ENCODE measurements at regions not wholly inside any gene's neighbourhood (a gene's known extent, or its start where the extent isn't known, plus 50 kb on each side); places are given as distances from the start of the nearest gene placed in this dataset.
A peak's percentile ranks its signal among the peaks of the same experiment; 100 is the strongest.

- H3K4me3 ChIP-seq, result peak overlapping the region in 1 of 2 donors; percentile 12
- DNase-seq (ENCODE audit: low spot score), result peak; percentile 94
- TF ChIP-seq, protein P1, sequence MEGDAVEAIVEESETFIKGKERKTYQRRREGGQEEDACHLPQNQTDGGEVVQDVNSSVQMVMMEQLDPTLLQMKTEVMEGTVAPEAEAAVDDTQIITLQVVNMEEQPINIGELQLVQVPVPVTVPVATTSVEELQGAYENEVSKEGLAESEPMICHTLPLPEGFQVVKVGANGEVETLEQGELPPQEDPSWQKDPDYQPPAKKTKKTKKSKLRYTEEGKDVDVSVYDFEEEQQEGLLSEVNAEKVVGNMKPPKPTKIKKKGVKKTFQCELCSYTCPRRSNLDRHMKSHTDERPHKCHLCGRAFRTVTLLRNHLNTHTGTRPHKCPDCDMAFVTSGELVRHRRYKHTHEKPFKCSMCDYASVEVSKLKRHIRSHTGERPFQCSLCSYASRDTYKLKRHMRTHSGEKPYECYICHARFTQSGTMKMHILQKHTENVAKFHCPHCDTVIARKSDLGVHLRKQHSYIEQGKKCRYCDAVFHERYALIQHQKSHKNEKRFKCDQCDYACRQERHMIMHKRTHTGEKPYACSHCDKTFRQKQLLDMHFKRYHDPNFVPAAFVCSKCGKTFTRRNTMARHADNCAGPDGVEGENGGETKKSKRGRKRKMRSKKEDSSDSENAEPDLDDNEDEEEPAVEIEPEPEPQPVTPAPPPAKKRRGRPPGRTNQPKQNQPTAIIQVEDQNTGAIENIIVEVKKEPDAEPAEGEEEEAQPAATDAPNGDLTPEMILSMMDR (IDR thresholded peaks at IDR 0.05), result no peak
Observed at GRCh38 chr9:107733523-107733894, 243.9 kb upstream of the KLF4 start.

DNA sequence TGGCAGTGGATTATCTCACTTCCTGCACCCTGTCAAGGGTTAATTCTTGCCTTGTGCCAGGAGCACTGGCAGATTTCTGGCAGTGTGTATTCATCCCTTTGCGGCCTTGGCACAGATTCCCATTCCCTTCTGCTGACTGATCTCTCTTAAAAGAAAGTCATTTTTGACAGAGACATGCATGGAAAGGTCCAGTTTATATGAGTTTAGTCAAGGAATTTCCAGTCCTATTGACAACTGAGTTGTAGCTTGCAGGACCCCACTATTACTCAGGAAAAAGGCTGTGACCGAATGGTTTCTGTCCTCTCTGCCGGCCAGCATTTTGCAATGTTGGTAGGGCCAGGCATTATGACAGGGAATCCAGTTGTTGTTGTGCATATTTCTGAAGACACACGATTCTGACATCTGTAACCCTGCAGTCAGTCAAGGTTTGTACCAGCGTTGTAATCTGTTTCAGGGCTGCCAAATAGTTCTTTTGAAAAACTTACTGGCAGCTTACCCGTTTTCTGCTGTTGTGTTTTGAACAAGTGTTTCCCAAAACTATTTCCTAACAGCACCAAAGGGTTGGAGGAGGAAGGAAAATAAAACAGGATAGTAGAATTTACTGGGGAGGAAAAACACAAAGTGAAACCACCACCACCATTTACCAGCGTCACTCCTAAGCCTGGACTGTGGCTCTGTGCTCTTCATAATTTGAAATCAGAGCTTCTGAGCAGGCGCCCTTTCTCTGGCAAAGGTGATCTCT is 243.4 kb upstream of the KLF4 start:
- Histone ChIP-seq H3K4me3 (peak overlapping the region in 1 of 2 donors; percentile 12), H3K4me1 (peaks cover 0 to 36% of the 10 kb centered on the region in 2 donors), H3K9me3 (no peaks in the 10 kb centered on the region), H3K36me3 (no peaks in the 10 kb centered on the region), H3K27me3 (no peaks in the 10 kb centered on the region), H3K27ac (peak overlapping the region; percentile 83 to 90)
- TF ChIP-seq, protein P1 (IDR thresholded peaks at IDR 0.05), result no peak
- peak; percentile 87 for DNase-seq (ENCODE audit: low spot score)

More at GRCh38 chr9:107733523-107733894, 243.9 kb upstream of the KLF4 start:
- H3K4me1 ChIP-seq, result peaks cover 0 to 41% of the 10 kb centered on the region in 2 donors
- H3K27me3 ChIP-seq, result no peaks in the 10 kb centered on the region
- no peaks in the 10 kb centered on the region for H3K36me3 ChIP-seq
- peak overlapping the region; percentile 83 to 90 for H3K27ac ChIP-seq
- H3K9me3 ChIP-seq, result no peaks in the 10 kb centered on the region

GRCh38 chr9:107731115-107731762 is 241.7 kb upstream of the KLF4 start:
- Histone ChIP-seq H3K36me3 (no peaks in the 10 kb centered on the region), H3K4me3 (no peak overlapping the region), H3K27me3 (no peaks in the 10 kb centered on the region), H3K9me3 (no peaks in the 10 kb centered on the region), H3K27ac (no peak overlapping the region), H3K4me1 (peaks cover 0 to 30% of the 10 kb centered on the region in 2 donors)
- TF ChIP-seq, protein P1 (IDR thresholded peaks at IDR 0.05), result no peak
- no peak for DNase-seq (ENCODE audit: low spot score)

- TF ChIP-seq, protein P1 (IDR thresholded peaks at IDR 0.05), result no peak
- H3K27me3 ChIP-seq, result no peaks in the 10 kb centered on the region
- H3K36me3 ChIP-seq, result no peaks in the 10 kb centered on the region
- H3K9me3 ChIP-seq, result no peaks in the 10 kb centered on the region
- no peak overlapping the region for H3K27ac ChIP-seq
- H3K4me3 ChIP-seq, result no peak overlapping the region
- H3K4me1 ChIP-seq, result peaks cover 0 to 30% of the 10 kb centered on the region in 2 donors
- no peak for DNase-seq (ENCODE audit: low spot score)
Observed at GRCh38 chr9:107730666-107731065, 241.1 kb upstream of the KLF4 start.

GRCh38 chr9:107727086-107727780 is 237.7 kb upstream of the KLF4 start:
- peaks cover 0 to 1% of the 10 kb centered on the region in 2 donors for H3K4me1 ChIP-seq
- no peaks in the 10 kb centered on the region for H3K36me3 ChIP-seq
- no peaks in the 10 kb centered on the region for H3K9me3 ChIP-seq
- H3K27me3 ChIP-seq, result no peaks in the 10 kb centered on the region
- no peak overlapping the region for H3K4me3 ChIP-seq
- TF ChIP-seq, protein P1 (IDR thresholded peaks at IDR 0.05), result no peak
- DNase-seq (ENCODE audit: low spot score), result no peak
- H3K27ac ChIP-seq, result peak overlapping the region in 1 of 2 donors; percentile 27
